Astrocyte of the cerebellum (primary cell): ENCODE measurements at regions not wholly inside any gene's neighbourhood (a gene's known extent, or its start where the extent isn't known, plus 50 kb on each side); places are given as distances from the start of the nearest gene placed in this dataset.
"Not testable (repeated sequence)": the region's sequence is repeated elsewhere in the genome, so short reads cannot be mapped to it uniquely, and the experiment has no call there.

ENCODE experiments used
- DNase-seq: peaks from one replicate; pipeline ENCODE4 v3.0.0-alpha.2; 2011; ENCODE audit warnings: low read depth
- H3K4me3 ChIP-seq: 2 replicates; pipeline ENCODE4 v1.5.1; 2011; ENCODE audit warnings: mild to moderate bottlenecking, low read depth, low read length, moderate library complexity
- in situ Hi-C: cut with HindIII; loops from 2 replicates; pipeline ENCODE4 v1.10.0; 2017; ENCODE audit warnings: low sequenced_read_pairs
- TF ChIP-seq, protein P1 (sequence below): IDR thresholded peaks from 2 replicates; pipeline ENCODE4 v1.5.1; 2012; ENCODE audit warnings: low read length, low read depth, moderate library complexity, mild to moderate bottlenecking; ENCODE audit errors: missing control alignments

DNA sequence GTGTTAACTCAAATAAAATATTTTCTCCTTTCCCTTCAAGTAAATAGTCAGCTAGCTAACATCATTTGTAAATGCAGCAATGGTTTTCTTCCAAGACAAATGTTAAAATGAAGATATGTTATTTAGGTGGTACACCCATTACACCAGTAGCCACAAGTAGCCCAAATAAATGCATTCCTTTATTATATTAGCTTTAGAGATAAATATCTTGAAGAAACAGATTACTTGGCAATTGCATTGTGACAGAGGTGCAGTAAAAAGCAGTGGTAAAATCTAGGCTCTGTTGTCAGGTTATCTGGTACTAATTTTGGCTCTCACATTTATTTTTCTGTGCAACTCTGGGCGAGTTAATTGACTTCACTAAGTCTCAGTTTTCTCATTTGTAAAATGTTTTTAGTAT lies 193.0 kb downstream of the NAA11 start:
- H3K4me3 ChIP-seq = no peak overlapping the region
- in situ Hi-C loops = no loop called here
- TF ChIP-seq, protein P1, sequence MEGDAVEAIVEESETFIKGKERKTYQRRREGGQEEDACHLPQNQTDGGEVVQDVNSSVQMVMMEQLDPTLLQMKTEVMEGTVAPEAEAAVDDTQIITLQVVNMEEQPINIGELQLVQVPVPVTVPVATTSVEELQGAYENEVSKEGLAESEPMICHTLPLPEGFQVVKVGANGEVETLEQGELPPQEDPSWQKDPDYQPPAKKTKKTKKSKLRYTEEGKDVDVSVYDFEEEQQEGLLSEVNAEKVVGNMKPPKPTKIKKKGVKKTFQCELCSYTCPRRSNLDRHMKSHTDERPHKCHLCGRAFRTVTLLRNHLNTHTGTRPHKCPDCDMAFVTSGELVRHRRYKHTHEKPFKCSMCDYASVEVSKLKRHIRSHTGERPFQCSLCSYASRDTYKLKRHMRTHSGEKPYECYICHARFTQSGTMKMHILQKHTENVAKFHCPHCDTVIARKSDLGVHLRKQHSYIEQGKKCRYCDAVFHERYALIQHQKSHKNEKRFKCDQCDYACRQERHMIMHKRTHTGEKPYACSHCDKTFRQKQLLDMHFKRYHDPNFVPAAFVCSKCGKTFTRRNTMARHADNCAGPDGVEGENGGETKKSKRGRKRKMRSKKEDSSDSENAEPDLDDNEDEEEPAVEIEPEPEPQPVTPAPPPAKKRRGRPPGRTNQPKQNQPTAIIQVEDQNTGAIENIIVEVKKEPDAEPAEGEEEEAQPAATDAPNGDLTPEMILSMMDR = no peak
- no peak for DNase-seq

DNA sequence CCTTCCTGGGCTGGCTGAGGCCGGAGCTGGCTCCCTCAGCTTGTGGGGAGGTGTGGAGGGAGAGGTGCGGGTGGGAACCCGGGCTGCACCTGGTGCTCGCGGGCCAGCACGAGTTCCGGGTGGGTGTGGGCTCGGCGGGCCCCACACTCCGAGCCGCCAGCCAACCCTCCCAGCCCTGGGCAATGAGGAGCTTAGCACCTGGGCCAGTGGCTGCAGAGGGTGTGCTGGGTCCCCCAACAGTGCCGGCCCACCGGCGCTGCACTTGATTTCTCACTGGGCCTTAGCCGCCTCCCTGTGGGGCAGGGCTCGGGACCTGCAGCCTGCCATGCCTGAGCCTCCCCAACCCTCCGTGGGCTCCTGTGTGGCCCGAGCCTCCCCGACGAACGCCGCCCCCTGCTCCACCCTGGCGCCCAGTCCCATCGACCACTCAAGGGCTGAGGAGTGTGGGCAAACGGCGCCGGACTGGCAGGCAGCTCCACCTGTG lies 182.7 kb upstream of the PAQR3 start:
- TF ChIP-seq, protein P1 = no peak
- no peak for DNase-seq
- in situ Hi-C loops = no loop called here
- no peak overlapping the region for H3K4me3 ChIP-seq

DNA sequence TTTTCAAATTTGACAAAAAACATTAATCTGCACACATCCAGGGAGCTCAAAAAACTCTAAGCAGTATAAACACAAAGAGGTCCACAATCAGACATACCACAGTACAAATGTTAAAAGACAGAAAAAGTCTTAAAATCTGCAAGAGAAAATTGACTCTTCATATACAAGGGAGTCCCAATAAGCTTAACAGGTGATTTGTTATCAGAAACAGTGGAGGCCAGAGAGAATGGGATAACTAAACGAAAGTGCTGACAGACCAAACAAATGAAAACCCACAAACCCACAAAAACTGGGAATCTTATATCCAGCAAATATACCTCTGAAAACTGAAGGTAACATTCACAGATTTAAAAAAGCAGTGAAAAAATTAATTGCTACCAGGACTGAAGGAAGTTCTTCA lies 182.0 kb upstream of the PAQR3 start:
- DNase-seq = no peak
- TF ChIP-seq, protein P1 = no peak
- in situ Hi-C loops = no loop called here
- no peak overlapping the region for H3K4me3 ChIP-seq

DNA sequence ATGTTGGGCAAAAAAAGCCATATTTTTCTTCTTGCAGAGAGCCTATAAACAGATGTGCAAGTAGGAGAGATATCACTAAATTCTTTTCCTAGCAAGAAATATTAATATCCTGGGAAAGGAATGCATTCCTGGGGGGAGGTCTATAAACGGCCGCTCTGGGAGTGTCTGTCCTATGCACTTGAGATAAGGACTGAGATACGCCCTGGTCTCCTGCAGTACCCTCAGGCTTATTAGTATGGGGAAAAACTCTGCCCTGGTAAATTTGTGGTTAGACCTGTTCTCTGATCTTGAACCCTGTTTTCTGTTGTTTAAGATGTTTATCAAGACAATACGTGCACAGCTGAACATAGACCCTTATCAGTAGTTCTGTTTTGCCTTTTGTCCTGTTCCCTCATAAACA lies 177.8 kb upstream of the PAQR3 start:
- DNase-seq, H3K4me3 ChIP-seq, in situ Hi-C loops: not testable (repeated sequence)

DNA sequence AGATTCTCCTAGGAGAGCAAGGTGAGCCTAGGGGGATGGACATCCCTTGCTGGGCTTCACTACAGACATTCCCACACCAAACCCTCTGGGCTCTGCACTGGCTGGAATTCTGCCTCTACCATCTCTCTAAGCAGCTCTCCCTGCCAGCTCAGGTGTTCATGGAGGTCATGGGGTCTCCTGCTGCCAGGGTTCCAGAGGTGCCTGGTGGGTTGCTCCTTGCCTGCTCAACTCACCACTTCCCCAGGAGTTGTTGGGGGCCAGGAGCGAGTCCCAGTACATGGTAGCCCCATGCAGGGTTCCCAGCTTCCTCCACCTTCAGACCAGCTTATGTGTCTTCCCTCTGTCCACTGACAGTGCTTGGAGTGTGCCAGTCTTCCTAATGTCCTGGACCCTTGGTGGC lies 167.8 kb upstream of the PAQR3 start:
- H3K4me3 ChIP-seq = no peak overlapping the region
- TF ChIP-seq, protein P1 = no peak
- in situ Hi-C loops = no loop called here
- no peak for DNase-seq

DNA sequence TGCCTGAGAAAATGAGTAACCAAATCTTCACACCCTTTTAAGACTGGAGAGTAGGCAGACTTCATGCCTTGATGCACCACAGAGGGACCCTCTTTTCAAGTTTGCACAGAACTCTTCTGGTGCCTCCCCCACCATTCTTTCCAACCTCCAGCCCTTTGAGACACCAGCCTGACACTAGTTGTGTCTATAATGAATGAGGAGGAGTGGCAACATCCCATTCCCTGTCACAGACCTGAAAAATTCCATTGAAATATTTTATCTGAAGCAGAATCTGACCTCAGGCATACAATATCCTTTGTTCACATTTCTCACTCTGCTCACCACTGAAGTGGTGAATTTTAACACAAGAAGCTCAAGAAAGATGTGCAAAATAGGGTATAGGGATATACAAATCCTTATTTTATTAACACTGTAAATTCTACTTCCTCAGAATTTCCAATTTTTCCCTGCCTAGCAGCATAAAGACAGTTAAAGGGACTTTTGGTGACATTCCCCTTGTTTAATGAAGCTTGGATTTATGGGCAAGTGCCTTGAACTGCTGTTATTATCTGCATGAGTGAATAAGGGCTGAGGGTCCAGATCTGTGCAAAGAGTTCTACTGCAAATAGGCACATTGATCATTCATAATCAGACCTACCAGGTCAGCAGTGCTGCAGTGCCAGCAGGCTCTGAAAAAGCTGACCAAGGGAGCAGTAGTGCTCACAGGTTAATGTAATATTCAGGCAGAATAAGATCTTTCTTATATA lies 149.9 kb upstream of the PAQR3 start:
- no peak overlapping the region for H3K4me3 ChIP-seq
- DNase-seq = no peak
- in situ Hi-C loops = no loop called here
- TF ChIP-seq, protein P1 = no peak

DNA sequence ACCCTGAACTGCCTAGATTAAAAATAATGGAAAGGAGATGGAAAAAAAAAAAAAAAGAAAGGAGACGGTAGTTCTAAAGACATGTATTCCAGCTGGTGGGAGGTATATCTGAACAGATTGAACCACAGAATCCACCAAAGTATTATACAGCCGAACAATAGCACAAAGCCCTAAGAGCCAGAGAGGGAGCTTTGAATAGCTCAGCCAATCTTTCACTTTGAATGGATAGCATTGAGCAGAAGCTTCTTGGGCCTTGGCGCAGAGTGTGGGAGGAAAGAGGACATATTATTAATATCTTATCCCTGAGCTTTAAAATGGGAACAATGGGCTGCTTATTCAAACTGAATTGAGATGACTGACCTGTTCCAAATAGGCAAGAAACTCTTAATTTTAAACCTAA lies 147.8 kb upstream of the PAQR3 start:
- no peak for DNase-seq
- no peak overlapping the region for H3K4me3 ChIP-seq
- in situ Hi-C loops = no loop called here
- TF ChIP-seq, protein P1 = no peak
